ENCODE measurements at regions not wholly inside any gene's neighbourhood (a gene's known extent, or its start where the extent isn't known, plus 50 kb on each side); places are given as distances from the start of the nearest gene placed in this dataset.

DNA sequence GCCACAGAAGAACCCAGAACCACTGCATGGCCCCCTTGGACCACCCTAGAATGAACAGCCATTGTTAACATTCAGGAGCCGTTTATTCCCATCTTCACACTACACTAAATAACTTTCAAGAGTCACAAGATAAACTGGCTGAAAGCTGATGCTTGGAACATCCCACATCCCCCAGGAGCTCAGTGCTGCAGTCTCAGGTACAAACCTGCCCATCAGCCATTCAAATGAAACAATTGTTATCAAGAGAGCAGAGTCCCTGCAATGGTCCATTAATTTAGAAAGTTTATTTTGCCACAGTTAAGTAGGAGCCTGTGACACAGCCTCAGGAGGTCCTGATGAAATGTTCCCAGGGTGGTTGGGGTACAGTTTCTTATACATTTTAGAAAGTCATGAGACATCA is 123.8 kb upstream of the ZNF91 start:
- Histone ChIP-seq H3K36me3 (ENCODE audit: control insufficient read depth in 2 of 2, extremely low read depth in 1 of 2, insufficient read depth in 2 of 2, low read length in 2 of 2) (no peaks in the 10 kb centered on the region), H3K9me3 (ENCODE audit: control insufficient read depth, low read depth, low read length) (no peaks in the 10 kb centered on the region), H3K4me2 (ENCODE audit: control insufficient read depth, extremely low read depth, insufficient read depth, low read depth, low read length) (no peak overlapping the region), H3K4me3 (ENCODE audit: control insufficient read depth in 2 of 3, extremely low read depth in 1 of 3, insufficient read depth in 2 of 3, low read depth in 1 of 3, low read length in 3 of 3) (no peak overlapping the region), H3K9me1 (ENCODE audit: control insufficient read depth, extremely low read depth, insufficient read depth, low read length) (no peaks in the 10 kb centered on the region), H4K20me1 (ENCODE audit: control insufficient read depth, extremely low read depth, insufficient read depth, low read length) (no peaks in the 10 kb centered on the region), H3K4me1 (ENCODE audit: control insufficient read depth, extremely low read depth, insufficient read depth, low read length) (peaks cover 3% of the 10 kb centered on the region), H3K27ac (ENCODE audit: control insufficient read depth, insufficient read depth, low read length) (no peak overlapping the region), H3K79me2 (ENCODE audit: control insufficient read depth, insufficient read depth, low read length) (no peaks in the 10 kb centered on the region), H3K9ac (ENCODE audit: control insufficient read depth, extremely low read depth, insufficient read depth, low read length) (no peak overlapping the region), H3K27me3 (ENCODE audit: control insufficient read depth, extremely low read depth, insufficient read depth, low read length) (no peaks in the 10 kb centered on the region), H2AFZ (ENCODE audit: control insufficient read depth, low read length) (no peak overlapping the region)
- DNase-seq (ENCODE audit: low read depth, low spot score) (no peak), FAIRE-seq (peak; percentile 20)
- TF ChIP-seq EZH2 (IDR thresholded peaks at IDR 0.05; ENCODE audit: low read length) (no peak), CTCF (optimal IDR thresholded peaks at IDR 0.05 in 1 of 3, IDR thresholded peaks at IDR 0.05 in 1 of 3, conservative IDR thresholded peaks at IDR 0.05 in 1 of 3; ENCODE audit: extremely low read depth in 1 of 3, insufficient read depth in 2 of 3, low read length in 3 of 3) (no peak)
- dilution Hi-C loops (cut with MboI; ENCODE audit: extremely low pct_ligation_motif_present, low sequenced_read_pairs), result no loop called here

DNA sequence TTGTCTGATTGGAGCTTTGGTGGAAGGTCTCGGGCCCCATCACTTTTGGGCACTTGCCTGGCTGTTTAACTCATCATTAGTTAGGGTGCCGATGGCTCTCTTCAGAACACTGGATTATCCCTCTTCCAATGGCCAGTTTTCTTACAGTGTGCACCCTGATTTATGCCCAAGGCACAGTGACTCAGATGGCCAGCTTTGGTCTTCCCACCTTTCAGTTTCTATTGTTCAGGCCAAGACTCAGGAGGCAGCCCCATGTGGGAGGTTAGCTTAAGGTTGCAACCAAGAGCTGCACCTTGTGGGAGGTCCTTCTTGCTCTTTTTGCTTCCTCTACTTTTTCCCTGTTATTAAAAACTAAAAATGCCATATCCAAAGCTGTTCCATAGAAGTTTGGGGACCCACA is 121.0 kb upstream of the ZNF91 start:
- Histone ChIP-seq H2AFZ (ENCODE audit: control insufficient read depth, low read length) (no peak overlapping the region), H3K27me3 (ENCODE audit: control insufficient read depth, extremely low read depth, insufficient read depth, low read length) (no peaks in the 10 kb centered on the region), H3K4me2 (ENCODE audit: control insufficient read depth, extremely low read depth, insufficient read depth, low read depth, low read length) (no peak overlapping the region), H3K9me1 (ENCODE audit: control insufficient read depth, extremely low read depth, insufficient read depth, low read length) (no peaks in the 10 kb centered on the region), H3K9ac (ENCODE audit: control insufficient read depth, extremely low read depth, insufficient read depth, low read length) (no peak overlapping the region), H3K9me3 (ENCODE audit: control insufficient read depth, low read depth, low read length) (no peaks in the 10 kb centered on the region), H3K4me3 (ENCODE audit: control insufficient read depth in 2 of 3, extremely low read depth in 1 of 3, insufficient read depth in 2 of 3, low read depth in 1 of 3, low read length in 3 of 3) (no peak overlapping the region), H3K79me2 (ENCODE audit: control insufficient read depth, insufficient read depth, low read length) (no peaks in the 10 kb centered on the region), H4K20me1 (ENCODE audit: control insufficient read depth, extremely low read depth, insufficient read depth, low read length) (no peaks in the 10 kb centered on the region), H3K36me3 (ENCODE audit: control insufficient read depth in 2 of 2, extremely low read depth in 1 of 2, insufficient read depth in 2 of 2, low read length in 2 of 2) (no peaks in the 10 kb centered on the region), H3K4me1 (ENCODE audit: control insufficient read depth, extremely low read depth, insufficient read depth, low read length) (peaks cover 3% of the 10 kb centered on the region), H3K27ac (ENCODE audit: control insufficient read depth, insufficient read depth, low read length) (no peak overlapping the region)
- dilution Hi-C loops (cut with MboI; ENCODE audit: extremely low pct_ligation_motif_present, low sequenced_read_pairs), result no loop called here
- peak; percentile 17 for FAIRE-seq
- DNase-seq (ENCODE audit: low read depth, low spot score), result no peak
- no peak for TF ChIP-seq CTCF (optimal IDR thresholded peaks at IDR 0.05 in 1 of 3, IDR thresholded peaks at IDR 0.05 in 1 of 3, conservative IDR thresholded peaks at IDR 0.05 in 1 of 3; ENCODE audit: extremely low read depth in 1 of 3, insufficient read depth in 2 of 3, low read length in 3 of 3)
- no peak for TF ChIP-seq EZH2 (IDR thresholded peaks at IDR 0.05; ENCODE audit: low read length)

Measured in keratinocyte (primary cell).